ENCODE measurements at regions not wholly inside any gene's neighbourhood (a gene's known extent, or its start where the extent isn't known, plus 50 kb on each side); places are given as distances from the start of the nearest gene placed in this dataset.

GRCh38 chr5:159801303-159801702, 115.0 kb upstream of the ADRA1B start:
- TF ChIP-seq CTCF (IDR thresholded peaks at IDR 0.05; ENCODE audit: low read depth, low read length), result no peak
- TF ChIP-seq, protein P1, sequence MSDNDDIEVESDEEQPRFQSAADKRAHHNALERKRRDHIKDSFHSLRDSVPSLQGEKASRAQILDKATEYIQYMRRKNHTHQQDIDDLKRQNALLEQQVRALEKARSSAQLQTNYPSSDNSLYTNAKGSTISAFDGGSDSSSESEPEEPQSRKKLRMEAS (IDR thresholded peaks at IDR 0.05; ENCODE audit: low read depth, low read length), result no peak
- TF ChIP-seq POLR2A (IDR thresholded peaks at IDR 0.05; ENCODE audit: extremely low read depth, insufficient read length), result no peak
- no peak for TF ChIP-seq MYC (IDR thresholded peaks at IDR 0.05; ENCODE audit: low read depth, low read length)
